G401 (cell line): ENCODE measurements at regions not wholly inside any gene's neighbourhood (a gene's known extent, or its start where the extent isn't known, plus 50 kb on each side); places are given as distances from the start of the nearest gene placed in this dataset.

Experiments
- DNase-seq: peaks from one replicate; pipeline ENCODE4 v3.0.0-alpha.2; 2015; ENCODE audit warnings: low spot score
- in situ Hi-C: cut with HindIII; loops from 2 replicates; pipeline ENCODE4 v1.10.0; 2016; ENCODE audit warnings: low sequenced_read_pairs, mixed read lengths

GRCh38 chr21:41689289-41689583 is 77.6 kb downstream of the RIPK4 start:
- no peak for DNase-seq
- in situ Hi-C loops: no loop called here

DNA sequence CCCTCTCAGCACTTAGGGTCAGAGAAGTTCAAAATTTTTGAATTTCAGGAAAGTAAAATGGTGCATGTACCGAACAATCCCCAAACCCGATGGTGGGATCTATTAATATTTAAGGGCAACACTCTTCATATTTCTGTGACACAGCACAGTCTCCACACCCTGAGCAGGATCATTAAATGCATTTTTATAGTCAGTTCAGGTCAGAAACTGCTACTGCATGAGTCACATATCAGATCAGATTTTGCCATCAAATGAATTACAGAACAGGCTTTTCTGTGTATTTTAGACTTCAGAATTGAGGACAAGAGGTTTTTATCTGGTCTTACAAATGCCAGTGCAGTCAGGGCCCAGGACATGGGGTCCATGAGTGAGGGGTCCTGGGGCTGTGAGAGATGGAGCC is 79.2 kb downstream of the RIPK4 start:
- in situ Hi-C loops: no loop called here
- no peak for DNase-seq

DNA sequence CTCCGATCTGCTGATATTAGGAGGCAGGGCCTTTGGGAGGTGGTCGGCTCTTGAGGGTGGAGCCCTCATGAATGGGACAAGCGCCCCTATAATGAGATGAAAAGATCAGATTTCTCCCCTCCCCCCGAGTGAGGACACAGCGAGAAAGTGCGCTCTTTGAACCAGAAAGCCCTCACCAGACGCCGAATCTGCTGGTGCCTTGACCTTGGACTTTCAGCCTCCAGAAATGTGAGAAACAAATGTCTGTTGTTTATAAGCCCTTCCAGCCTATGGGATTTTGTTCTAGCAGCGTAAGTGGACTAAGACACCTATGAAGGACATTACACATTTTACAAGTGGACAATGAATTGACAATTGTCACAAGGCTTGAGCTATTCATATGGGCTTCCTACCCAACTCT is 80.2 kb downstream of the RIPK4 start:
- no peak for DNase-seq
- in situ Hi-C loops: no loop called here

- DNase-seq: no peak
- in situ Hi-C loops: no loop called here
Measured at GRCh38 chr21:41685511-41686149, 81.2 kb downstream of the RIPK4 start.

DNA sequence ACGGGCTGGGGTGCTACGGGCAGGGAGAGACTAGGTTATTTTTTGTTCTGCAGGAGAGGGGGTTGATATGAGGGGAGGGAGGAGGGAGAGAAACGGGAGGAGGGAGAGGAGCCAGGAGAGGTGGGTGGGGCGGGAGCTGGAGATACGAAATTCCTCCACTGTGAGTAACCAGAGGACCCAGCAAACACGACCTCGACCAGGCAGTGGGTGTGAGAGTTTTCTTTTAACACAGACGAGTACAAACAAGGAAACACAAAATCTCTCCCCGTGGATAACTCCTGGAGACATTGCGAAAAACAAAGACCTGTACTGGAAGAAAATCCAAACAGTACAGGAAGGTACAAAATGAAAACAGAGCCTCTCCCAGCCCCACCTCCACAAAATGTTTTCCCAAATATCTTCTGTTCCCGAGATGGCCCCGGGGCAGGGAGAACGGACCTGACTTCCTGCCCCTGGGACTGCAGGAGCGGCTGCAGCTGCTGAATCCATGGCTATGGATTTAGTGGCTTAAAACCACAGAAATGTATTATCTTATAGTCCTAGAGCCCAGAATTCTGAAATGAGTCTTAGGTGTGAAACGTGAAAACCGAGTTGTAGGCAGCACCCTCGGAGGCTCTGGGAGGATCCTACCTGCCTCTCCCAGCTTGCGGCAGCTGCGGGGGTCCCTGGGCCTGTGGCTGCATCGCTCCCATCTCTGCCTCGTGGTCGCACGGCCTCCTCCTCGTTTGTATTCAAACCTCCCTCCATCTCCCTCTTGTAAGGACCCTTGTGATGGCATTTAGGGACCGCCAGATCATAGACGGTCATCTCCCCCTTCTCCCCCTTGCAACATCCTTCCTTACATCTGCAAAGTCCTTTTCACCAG is 82.2 kb downstream of the RIPK4 start:
- in situ Hi-C loops: no loop called here
- no peak for DNase-seq

DNA sequence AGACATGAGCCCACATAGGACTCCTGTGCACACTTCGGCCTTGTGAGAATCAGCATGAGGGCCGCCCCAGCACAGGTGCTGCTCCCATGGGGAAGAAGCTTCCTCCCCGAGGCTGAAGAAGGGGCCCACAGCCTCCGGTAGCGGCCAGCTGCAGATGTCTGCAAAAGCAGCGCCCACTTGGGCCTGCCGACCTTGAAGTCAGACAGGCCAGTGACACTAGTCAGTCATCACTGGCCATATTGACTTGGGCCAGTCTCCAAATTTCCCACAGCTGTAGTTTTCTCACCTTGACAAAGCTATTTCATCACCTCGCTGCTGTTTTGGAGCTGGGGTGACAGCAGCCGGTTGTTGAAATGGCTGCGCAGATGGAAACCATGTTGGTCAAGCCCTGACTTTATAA is 83.0 kb downstream of the RIPK4 start:
- DNase-seq: no peak
- in situ Hi-C loops: no loop called here

DNA sequence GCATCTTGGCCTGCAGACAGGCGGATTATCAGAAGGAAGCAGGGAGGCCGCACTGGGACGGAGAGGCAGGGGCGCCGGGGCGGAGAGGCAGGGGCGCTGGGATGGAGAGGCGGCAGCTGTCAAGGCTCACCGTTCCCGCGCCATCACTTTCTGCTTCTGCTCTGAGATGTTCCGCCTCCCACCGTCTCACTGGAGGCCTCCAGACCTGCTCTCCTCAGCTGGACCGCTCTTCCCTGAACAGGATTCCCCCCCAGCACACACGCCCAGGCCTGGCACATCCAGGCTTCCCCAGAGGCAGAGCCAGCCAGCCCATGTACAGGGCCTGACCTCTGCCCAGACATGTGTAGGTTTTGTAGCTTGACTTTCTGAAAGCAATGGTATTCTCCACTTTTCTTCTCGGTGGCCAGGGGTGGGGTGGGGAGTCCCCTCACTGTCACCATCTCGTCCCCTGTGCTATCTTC is 84.1 kb downstream of the RIPK4 start:
- no peak for DNase-seq
- in situ Hi-C loops: no loop called here

GRCh38 chr21:41681939-41682718 is 84.7 kb downstream of the RIPK4 start:
- in situ Hi-C loops: no loop called here
- no peak for DNase-seq

DNA sequence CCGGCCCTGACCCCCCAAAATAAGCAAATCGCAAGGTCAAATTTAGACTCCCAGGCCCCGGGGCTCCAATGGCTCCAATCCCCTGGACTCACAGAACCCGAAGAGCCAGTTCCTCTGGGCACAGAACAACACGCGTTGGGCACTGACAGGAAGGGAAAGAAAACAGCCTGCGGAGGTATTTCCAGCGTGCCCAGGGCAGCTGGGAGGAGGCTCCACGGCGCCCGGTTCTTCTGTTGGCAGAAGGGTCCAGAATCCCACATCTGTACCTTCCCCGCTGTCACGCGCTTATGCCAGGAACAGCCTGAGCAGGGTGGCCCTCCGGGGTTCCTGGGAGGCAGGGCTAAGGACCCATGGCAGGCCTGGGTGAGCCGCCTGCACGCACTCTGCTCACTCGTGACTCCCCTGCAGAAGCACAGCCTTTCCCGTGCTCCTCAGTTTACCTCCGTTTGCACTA is 85.5 kb downstream of the RIPK4 start:
- no peak for DNase-seq
- in situ Hi-C loops: no loop called here

DNA sequence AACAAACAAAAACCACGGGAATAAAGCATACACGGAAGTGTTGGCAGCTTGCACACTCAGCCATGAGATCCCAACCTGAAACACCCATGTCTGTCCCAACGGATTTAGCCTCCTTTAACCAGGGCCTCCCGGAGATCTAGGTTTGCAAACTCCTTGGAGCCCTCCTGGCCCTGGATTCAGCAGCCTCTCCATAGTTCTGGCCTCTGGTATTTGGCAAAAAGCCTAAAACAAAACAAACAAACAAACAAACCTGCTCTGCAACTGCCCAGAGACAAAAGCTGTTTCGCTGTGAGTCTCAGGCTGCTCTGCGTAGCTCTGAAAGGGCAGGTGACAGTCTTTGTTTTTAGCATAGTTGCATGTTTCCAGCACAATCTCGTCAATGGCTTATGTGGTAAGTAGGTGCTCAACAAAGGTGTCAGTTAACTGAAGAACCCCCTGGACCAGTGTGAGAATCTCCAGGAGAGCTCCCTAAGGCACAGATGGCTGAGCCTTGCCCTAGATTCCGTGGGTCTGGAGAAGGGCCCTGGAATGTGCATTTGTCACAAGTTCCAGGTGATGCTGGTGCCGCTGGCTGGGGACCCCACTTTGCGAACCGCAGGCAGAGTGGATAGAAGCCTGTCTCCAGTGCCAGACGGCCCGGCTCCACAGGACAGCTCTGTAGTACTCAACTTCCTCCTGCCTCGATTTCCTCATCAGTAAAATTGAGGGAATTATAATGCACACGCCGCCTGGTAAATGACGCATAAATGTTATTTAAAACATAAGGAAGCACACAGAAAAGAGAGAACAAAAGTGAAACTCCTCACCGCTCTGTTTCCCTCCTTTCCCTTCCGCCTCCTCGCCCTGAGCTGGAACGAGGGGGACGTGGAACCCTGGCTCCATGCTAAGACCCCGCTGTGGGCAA is 86.2 kb downstream of the RIPK4 start:
- in situ Hi-C loops: no loop called here
- no peak for DNase-seq

DNA sequence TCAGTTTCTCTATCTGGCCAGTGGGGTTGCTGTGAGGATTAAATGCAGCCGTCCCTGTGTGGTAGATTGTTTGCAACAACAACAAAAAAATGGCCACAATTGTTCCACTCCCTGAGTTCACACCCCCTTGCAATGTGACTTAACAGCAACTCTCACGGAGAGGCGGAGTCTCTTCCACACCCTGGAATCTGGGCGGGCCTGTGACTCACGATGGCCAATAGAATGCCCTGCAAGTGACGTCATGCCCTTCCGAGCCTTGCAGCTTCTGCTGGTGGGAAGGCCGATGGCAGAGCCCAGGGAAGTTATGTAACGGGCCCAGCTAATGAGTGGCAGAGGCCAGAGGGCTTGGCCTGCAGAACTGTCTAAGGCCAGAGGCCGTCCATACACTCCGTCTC is 87.9 kb downstream of the RIPK4 start:
- in situ Hi-C loops: no loop called here
- peak; percentile 13 for DNase-seq

- DNase-seq: no peak
- in situ Hi-C loops: no loop called here
Measured at GRCh38 chr21:41678016-41678923, 88.6 kb downstream of the RIPK4 start.

GRCh38 chr21:41677671-41678015 is 89.2 kb downstream of the RIPK4 start:
- no peak for DNase-seq
- in situ Hi-C loops: no loop called here

DNA sequence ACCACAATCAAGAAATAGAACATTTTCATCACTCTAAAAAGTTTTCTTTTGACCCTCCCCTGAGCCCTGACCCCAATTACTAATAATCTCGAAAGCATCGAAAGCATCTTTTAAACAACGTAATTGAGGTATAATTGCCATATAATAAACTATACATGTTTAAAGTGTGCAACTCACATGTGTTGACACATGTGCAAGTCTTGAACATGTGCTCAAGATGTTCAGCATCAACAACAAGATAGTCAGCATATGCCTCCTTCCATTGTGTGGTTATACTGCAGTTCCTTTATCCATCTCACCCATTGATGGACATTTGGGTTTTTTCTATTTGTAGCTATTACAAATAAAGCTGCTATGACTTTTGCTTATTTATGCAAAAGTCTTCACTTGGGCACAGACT is 90.7 kb downstream of the RIPK4 start:
- DNase-seq: no peak
- in situ Hi-C loops: no loop called here

DNA sequence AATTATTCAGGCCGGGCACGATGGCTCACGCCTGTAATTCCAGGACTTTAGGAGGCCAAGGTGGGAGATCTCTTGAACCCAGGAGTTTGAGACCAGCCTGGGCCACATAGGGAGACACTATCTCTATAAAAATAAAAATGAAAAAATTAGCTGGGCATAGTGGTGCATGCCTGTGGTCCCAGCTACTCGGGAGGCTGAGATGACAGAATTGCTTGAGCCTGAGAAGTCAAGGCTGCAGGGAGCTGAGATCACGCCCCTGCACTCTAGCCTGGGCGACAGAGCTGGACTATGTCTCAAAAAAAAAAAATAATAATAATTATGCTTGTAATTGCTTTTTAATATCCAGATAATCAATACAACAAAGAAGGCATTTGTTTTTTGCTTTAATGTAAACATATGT is 91.3 kb downstream of the RIPK4 start:
- no peak for DNase-seq
- in situ Hi-C loops: no loop called here

DNA sequence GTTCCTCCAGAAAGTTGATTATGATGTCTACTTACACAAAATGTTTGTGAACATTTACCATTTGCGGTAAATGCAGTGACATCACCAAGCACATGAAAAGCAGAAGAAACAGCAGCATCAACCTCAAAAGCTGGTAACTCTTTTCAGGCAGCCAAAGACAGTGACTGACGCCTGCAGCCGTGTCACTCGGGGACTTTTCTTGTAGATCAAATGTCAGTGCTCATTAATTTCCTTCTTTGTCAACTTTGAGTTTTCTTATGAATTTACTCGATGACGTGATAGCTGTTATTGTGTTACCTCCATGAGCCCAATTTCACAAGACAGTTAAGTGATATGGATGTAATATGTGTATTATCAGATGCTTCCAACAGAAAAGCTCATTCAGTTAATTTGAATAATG is 92.5 kb downstream of the RIPK4 start:
- in situ Hi-C loops: no loop called here
- no peak for DNase-seq

- no peak for DNase-seq
- in situ Hi-C loops: no loop called here
Measured at GRCh38 chr21:41673596-41674335, 93.1 kb downstream of the RIPK4 start.

- no peak for DNase-seq
- in situ Hi-C loops: no loop called here
Measured at GRCh38 chr21:41673071-41673470, 93.8 kb downstream of the RIPK4 start.
